ENCODE measurements at regions not wholly inside any gene's neighbourhood (a gene's known extent, or its start where the extent isn't known, plus 50 kb on each side); places are given as distances from the start of the nearest gene placed in this dataset.
A peak's percentile ranks its signal among the peaks of the same experiment; 100 is the strongest.

GRCh38 chr3:41095702-41096101, 103.6 kb upstream of the CTNNB1 start:
- no peak overlapping the region for H3K4me3 ChIP-seq (ENCODE audit: control insufficient read depth, low read depth, low read length)
- TF ChIP-seq CTCF (conservative IDR thresholded peaks at IDR 0.05; ENCODE audit: control insufficient read depth, insufficient read depth, low read depth, low read length): peak; percentile 4
- no peak for DNase-seq (ENCODE audit: low read depth)

GRCh38 chr3:41097896-41098496, 101.3 kb upstream of the CTNNB1 start:
- no peak for TF ChIP-seq CTCF (conservative IDR thresholded peaks at IDR 0.05; ENCODE audit: control insufficient read depth, insufficient read depth, low read depth, low read length)
- H3K4me3 ChIP-seq (ENCODE audit: control insufficient read depth, low read depth, low read length): no peak overlapping the region
- DNase-seq (ENCODE audit: low read depth): no peak

GRCh38 chr3:41101231-41101630, 98.1 kb upstream of the CTNNB1 start:
- H3K4me3 ChIP-seq (ENCODE audit: control insufficient read depth, low read depth, low read length): no peak overlapping the region

GRCh38 chr3:41102053-41102556, 97.2 kb upstream of the CTNNB1 start:
- no peak for TF ChIP-seq CTCF (conservative IDR thresholded peaks at IDR 0.05; ENCODE audit: control insufficient read depth, insufficient read depth, low read depth, low read length)
- H3K4me3 ChIP-seq (ENCODE audit: control insufficient read depth, low read depth, low read length): no peak overlapping the region
- DNase-seq (ENCODE audit: low read depth): no peak

More at GRCh38 chr3:41101231-41101630, 98.1 kb upstream of the CTNNB1 start:
- TF ChIP-seq CTCF (conservative IDR thresholded peaks at IDR 0.05; ENCODE audit: control insufficient read depth, insufficient read depth, low read depth, low read length): no peak
- no peak for DNase-seq (ENCODE audit: low read depth)

GRCh38 chr3:41102750-41103149, 96.6 kb upstream of the CTNNB1 start:
- no peak overlapping the region for H3K4me3 ChIP-seq (ENCODE audit: control insufficient read depth, low read depth, low read length)
- DNase-seq (ENCODE audit: low read depth): no peak
- TF ChIP-seq CTCF (conservative IDR thresholded peaks at IDR 0.05; ENCODE audit: control insufficient read depth, insufficient read depth, low read depth, low read length): no peak

GRCh38 chr3:41103200-41103599, 96.1 kb upstream of the CTNNB1 start:
- H3K4me3 ChIP-seq (ENCODE audit: control insufficient read depth, low read depth, low read length): no peak overlapping the region
- no peak for TF ChIP-seq CTCF (conservative IDR thresholded peaks at IDR 0.05; ENCODE audit: control insufficient read depth, insufficient read depth, low read depth, low read length)
- no peak for DNase-seq (ENCODE audit: low read depth)

Measured in fibroblast of mammary gland (primary cell).